A549 (cell line): ENCODE measurements at regions not wholly inside any gene's neighbourhood (a gene's known extent, or its start where the extent isn't known, plus 50 kb on each side); places are given as distances from the start of the nearest gene placed in this dataset.

ENCODE experiments used
- CEBPB ChIP-seq, 2 experiments: fragments of >200 bp in 1 of 2; sonication (Bioruptor Twin) in 1 of 2; formaldehyde crosslinking in 1 of 2; IDR thresholded peaks; 2 replicates each; pipeline ENCODE4 v1.6.1; 2012 to 2016
- TF ChIP-seq, protein P1 (sequence below): fragments of >200 bp; sonication (Bioruptor Twin); formaldehyde crosslinking; IDR thresholded peaks from 3 replicates; pipeline ENCODE4 v1.5.1; 2016

DNA sequence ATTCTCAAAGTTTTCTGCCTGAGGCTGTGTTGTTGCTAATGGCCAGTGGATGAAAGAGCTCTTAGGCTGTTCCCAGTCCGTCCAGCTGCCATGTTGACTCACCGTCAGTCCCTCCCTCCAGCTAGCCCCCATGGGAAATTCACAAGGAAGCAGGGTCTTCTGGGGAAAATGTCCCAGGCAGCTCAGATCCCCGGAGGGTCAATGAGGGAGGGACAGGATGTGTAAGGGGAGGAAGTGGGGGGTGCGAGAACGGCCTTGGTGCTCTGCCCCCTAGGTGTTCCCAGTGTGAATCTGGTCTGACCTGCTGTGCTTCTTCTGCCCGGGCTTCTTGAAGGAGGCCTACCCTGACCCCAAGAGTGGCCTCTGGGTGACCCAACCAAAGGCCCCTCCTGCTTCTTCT lies 65.9 kb downstream of the CEBPB start:
- no peak for TF ChIP-seq CEBPB (IDR thresholded peaks at IDR 0.05)
- TF ChIP-seq, protein P1, sequence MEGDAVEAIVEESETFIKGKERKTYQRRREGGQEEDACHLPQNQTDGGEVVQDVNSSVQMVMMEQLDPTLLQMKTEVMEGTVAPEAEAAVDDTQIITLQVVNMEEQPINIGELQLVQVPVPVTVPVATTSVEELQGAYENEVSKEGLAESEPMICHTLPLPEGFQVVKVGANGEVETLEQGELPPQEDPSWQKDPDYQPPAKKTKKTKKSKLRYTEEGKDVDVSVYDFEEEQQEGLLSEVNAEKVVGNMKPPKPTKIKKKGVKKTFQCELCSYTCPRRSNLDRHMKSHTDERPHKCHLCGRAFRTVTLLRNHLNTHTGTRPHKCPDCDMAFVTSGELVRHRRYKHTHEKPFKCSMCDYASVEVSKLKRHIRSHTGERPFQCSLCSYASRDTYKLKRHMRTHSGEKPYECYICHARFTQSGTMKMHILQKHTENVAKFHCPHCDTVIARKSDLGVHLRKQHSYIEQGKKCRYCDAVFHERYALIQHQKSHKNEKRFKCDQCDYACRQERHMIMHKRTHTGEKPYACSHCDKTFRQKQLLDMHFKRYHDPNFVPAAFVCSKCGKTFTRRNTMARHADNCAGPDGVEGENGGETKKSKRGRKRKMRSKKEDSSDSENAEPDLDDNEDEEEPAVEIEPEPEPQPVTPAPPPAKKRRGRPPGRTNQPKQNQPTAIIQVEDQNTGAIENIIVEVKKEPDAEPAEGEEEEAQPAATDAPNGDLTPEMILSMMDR = no peak
